NCI-H2196 treated with DMSO at 0.1 percent for 48 hours (cell line): ENCODE measurements at regions not wholly inside any gene's neighbourhood (a gene's known extent, or its start where the extent isn't known, plus 50 kb on each side); places are given as distances from the start of the nearest gene placed in this dataset.

ENCODE experiments used
- DNase-seq: peaks from one replicate; lab custom pipeline; 2025; ENCODE audit not compliant: unreplicated experiment; lab: John Stamatoyannopoulos, UW

- no peak for DNase-seq
Measured at GRCh38 chr2:217489145-217489960, 513.4 kb downstream of the TNS1 start.

- no peak for DNase-seq
Measured at GRCh38 chr2:217484046-217484445, 518.7 kb downstream of the TNS1 start.

- no peak for DNase-seq
Measured at GRCh38 chr2:217482056-217482710, 520.6 kb downstream of the TNS1 start.

- DNase-seq, result no peak
Measured at GRCh38 chr2:217481577-217481976, 521.2 kb downstream of the TNS1 start.

GRCh38 chr2:217479566-217479965 is 523.2 kb downstream of the TNS1 start:
- DNase-seq, result no peak

- no peak for DNase-seq
Measured at GRCh38 chr2:217478831-217479455, 523.9 kb downstream of the TNS1 start.

GRCh38 chr2:217477583-217477982 is 525.2 kb downstream of the TNS1 start:
- DNase-seq, result no peak

- DNase-seq, result no peak
Measured at GRCh38 chr2:217475791-217476190, 527.0 kb downstream of the TNS1 start.

GRCh38 chr2:217475101-217475500 is 527.7 kb downstream of the TNS1 start:
- no peak for DNase-seq

- no peak for DNase-seq
Measured at GRCh38 chr2:217471319-217471718, 531.5 kb downstream of the TNS1 start.

GRCh38 chr2:217469203-217469810 is 533.5 kb downstream of the TNS1 start:
- no peak for DNase-seq

- no peak for DNase-seq
Measured at GRCh38 chr2:217468042-217468830, 534.6 kb downstream of the TNS1 start.

- no peak for DNase-seq
Measured at GRCh38 chr2:217467331-217467730, 535.5 kb downstream of the TNS1 start.

- DNase-seq, result no peak
Measured at GRCh38 chr2:217466805-217467204, 536.0 kb downstream of the TNS1 start.

GRCh38 chr2:217466104-217466503 is 536.7 kb downstream of the TNS1 start:
- DNase-seq, result no peak

- DNase-seq, result no peak
Measured at GRCh38 chr2:217465100-217465499, 537.7 kb downstream of the TNS1 start.

GRCh38 chr2:217463402-217464075 is 539.3 kb downstream of the TNS1 start:
- no peak for DNase-seq

- DNase-seq, result no peak
Measured at GRCh38 chr2:217462121-217462520, 540.7 kb downstream of the TNS1 start.

GRCh38 chr2:217461674-217462073 is 541.1 kb downstream of the TNS1 start:
- DNase-seq, result no peak

GRCh38 chr2:217459680-217460405 is 543.0 kb downstream of the TNS1 start:
- no peak for DNase-seq
